GM23338 (cell line): ENCODE measurements at regions not wholly inside any gene's neighbourhood (a gene's known extent, or its start where the extent isn't known, plus 50 kb on each side); places are given as distances from the start of the nearest gene placed in this dataset.

ENCODE experiments used
- ATAC-seq: fragments of 200-7000 bp; cut with Tn5 transposase; 3 replicates; pipeline ENCODE4 v1.9.1; 2020
- DNase-seq: peaks from one replicate; pipeline ENCODE4 v3.0.0-alpha.2; 2015; ENCODE audit warnings: low spot score
- H2AFZ ChIP-seq: fragments of 200-600 bp; sonication (generic); 2 replicates; pipeline ENCODE4 v1.8.0; 2016; ENCODE audit warnings: antibody characterized with exemption, mild to moderate bottlenecking, moderate library complexity
- H3F3A ChIP-seq: fragments of 200-600 bp; sonication (generic); replicated peaks from 2 replicates; pipeline ENCODE4 v1.8.0; 2017; ENCODE audit warnings: antibody characterized with exemption, mixed run types, low read depth
- H3K27ac ChIP-seq: fragments of 200-600 bp; sonication (generic); 2 replicates; pipeline ENCODE4 v1.6.1; 2016; ENCODE audit warnings: low read depth
- H3K27me3 ChIP-seq: fragments of 200-600 bp; sonication (generic); 2 replicates; pipeline ENCODE4 v1.8.0; 2016; ENCODE audit warnings: mild to moderate bottlenecking, mixed run types, moderate library complexity; ENCODE audit not compliant: insufficient read depth
- H3K36me3 ChIP-seq: fragments of 200-600 bp; sonication (generic); 2 replicates; pipeline ENCODE4 v1.8.0; 2016; ENCODE audit warnings: mild to moderate bottlenecking; ENCODE audit not compliant: insufficient read depth
- H3K4me1 ChIP-seq: fragments of 200-600 bp; sonication (generic); 2 replicates; pipeline ENCODE4 v1.8.0; 2016; ENCODE audit warnings: mild to moderate bottlenecking, moderate library complexity; ENCODE audit not compliant: insufficient read depth
- H3K4me2 ChIP-seq: fragments of 200-600 bp; sonication (generic); 2 replicates; pipeline ENCODE4 v1.7.1; 2017; ENCODE audit warnings: mixed run types
- H3K4me3 ChIP-seq: fragments of 200-600 bp; sonication (generic); 2 replicates; pipeline ENCODE4 v1.6.1; 2016; ENCODE audit warnings: mixed run types
- H3K79me2 ChIP-seq: fragments of 200-600 bp; sonication (generic); replicated peaks from 2 replicates; pipeline ENCODE4 v1.8.0; 2017; ENCODE audit warnings: mild to moderate bottlenecking; ENCODE audit not compliant: insufficient read depth
- H3K9me2 ChIP-seq: fragments of 200-600 bp; sonication (generic); 2 replicates; pipeline ENCODE4 v1.8.0; 2017; ENCODE audit not compliant: insufficient read depth
- H4K20me1 ChIP-seq: fragments of 200-600 bp; sonication (generic); replicated peaks from 2 replicates; pipeline ENCODE4 v1.8.0; 2017; ENCODE audit warnings: mild to moderate bottlenecking; ENCODE audit not compliant: insufficient read depth
- H3K27ac Mint-ChIP-seq: 2 replicates; pipeline ENCODE4 v1.8.0; 2020; ENCODE audit warnings: inconsistent platforms, mild to moderate bottlenecking, moderate library complexity, mixed read lengths
- H3K27me3 Mint-ChIP-seq: 3 replicates; pipeline ENCODE4 v1.8.0; 2022; ENCODE audit warnings: low read depth, mild to moderate bottlenecking, moderate library complexity, mixed read lengths, inconsistent platforms; ENCODE audit not compliant: insufficient read depth, poor library complexity
- H3K36me3 Mint-ChIP-seq: 3 replicates; pipeline ENCODE4 v1.8.0; 2021; ENCODE audit warnings: low read depth, mild to moderate bottlenecking, inconsistent platforms, moderate library complexity, mixed read lengths
- H3K4me1 Mint-ChIP-seq: 3 replicates; pipeline ENCODE4 v1.8.0; 2020; ENCODE audit warnings: mild to moderate bottlenecking, inconsistent platforms, mixed read lengths
- H3K4me3 Mint-ChIP-seq: 3 replicates; pipeline ENCODE4 v1.8.0; 2021; ENCODE audit warnings: moderate library complexity, mild to moderate bottlenecking, inconsistent platforms, mixed read lengths
- H3K9me3 Mint-ChIP-seq: 3 replicates; pipeline ENCODE4 v1.8.0; 2020; ENCODE audit warnings: moderate library complexity, mild to moderate bottlenecking, inconsistent platforms, mixed read lengths
- CREB1 ChIP-seq: fragments of 250-450 bp; sonication (Bioruptor Pico); IDR thresholded peaks from 2 replicates; pipeline ENCODE4 v1.5.0; 2020; ENCODE audit warnings: low read depth, mild to moderate bottlenecking, moderate library complexity
- CTCF ChIP-seq, 2 experiments: fragments of 200-600 bp in 1 of 2; sonication (generic) in 1 of 2; conservative IDR thresholded peaks; 2 replicates each; pipeline versions ENCODE4 v1.5.1 to v1.6.1; 2016 to 2017; ENCODE audit warnings: antibody characterized with exemption in 2 of 2, low read depth in 2 of 2, mild to moderate bottlenecking in 2 of 2, moderate library complexity in 1 of 2
- EZH2phosphoT487 ChIP-seq: fragments of 200-600 bp; sonication (generic); IDR thresholded peaks from one replicate; pipeline ENCODE4 v1.8.1; 2018; ENCODE audit warnings: antibody characterized with exemption; ENCODE audit not compliant: unreplicated experiment
- NANOG ChIP-seq: IDR thresholded peaks from 2 replicates; pipeline ENCODE4 v1.6.1; 2016; ENCODE audit warnings: antibody characterized with exemption, borderline replicate concordance
- POLR2AphosphoS5 ChIP-seq: IDR thresholded peaks from 2 replicates; pipeline ENCODE4 v1.6.1; 2016; ENCODE audit warnings: antibody characterized with exemption, low read depth
- STAT1 ChIP-seq: IDR thresholded peaks from one replicate; pipeline ENCODE4 v1.6.1; 2016; ENCODE audit warnings: antibody characterized with exemption; ENCODE audit not compliant: unreplicated experiment
- ZNF114 ChIP-seq: fragments of 250-450 bp; sonication (Bioruptor Pico); IDR thresholded peaks from 2 replicates; pipeline ENCODE4 v1.5.0; 2020; ENCODE audit warnings: mild to moderate bottlenecking, moderate library complexity
- ZNF462 ChIP-seq: fragments of 250-450 bp; sonication (Bioruptor Pico); IDR thresholded peaks from 2 replicates; pipeline ENCODE4 v1.5.0; 2020; ENCODE audit warnings: mild to moderate bottlenecking, moderate library complexity
- TF ChIP-seq, protein P1 (sequence below): IDR thresholded peaks from one replicate; pipeline ENCODE4 v1.6.1; 2018; ENCODE audit warnings: antibody characterized with exemption; ENCODE audit not compliant: unreplicated experiment

GRCh38 chr3:99250272-99250671 is 348.8 kb upstream of the DCBLD2 start (continued):
- TF ChIP-seq ZNF462 (CRISPR knock-in tag), result no peak
- no peak for TF ChIP-seq POLR2AphosphoS5
- TF ChIP-seq CTCF (conservative IDR thresholded peaks at IDR 0.05; ENCODE audit: low read depth in 2 of 2), result no peak
- TF ChIP-seq STAT1, result no peak
- TF ChIP-seq ZNF114 (CRISPR knock-in tag), result no peak
- TF ChIP-seq CREB1 (CRISPR knock-in tag), result no peak

- no peak overlapping the region for H3K27ac ChIP-seq
- H3K79me2 ChIP-seq, result no peaks in the 10 kb centered on the region
- no peak for ATAC-seq
- H3K27me3 ChIP-seq, result no peaks in the 10 kb centered on the region
- H3K9me3 Mint-ChIP-seq, result peaks cover 3% of the 10 kb centered on the region; the same call in 1 of the 3 replicates
- H3K36me3 Mint-ChIP-seq, result no peaks in the 10 kb centered on the region; the same call in 2 of the 3 replicates
- H3K27me3 Mint-ChIP-seq, result no peaks in the 10 kb centered on the region
- H2AFZ ChIP-seq, result peak overlapping the region; percentile 33; the same call in 1 of the 2 replicates
- peaks cover 5% of the 10 kb centered on the region; the same call in 2 of the 3 replicates for H3K4me1 Mint-ChIP-seq
- no peak for DNase-seq
- no peak overlapping the region for H3K4me3 ChIP-seq
- no peak overlapping the region for H3K4me2 ChIP-seq
- H3K4me3 Mint-ChIP-seq, result no peak overlapping the region
- H3K4me1 ChIP-seq, result no peaks in the 10 kb centered on the region
- H3K36me3 ChIP-seq, result no peaks in the 10 kb centered on the region
- no peaks in the 10 kb centered on the region for H3F3A ChIP-seq
- H3K27ac Mint-ChIP-seq, result no peak overlapping the region
- H3K9me2 ChIP-seq, result 0 out of 2 replicates have a peak, but pooled peaks cover 4% of the 10 kb centered on the region
- H4K20me1 ChIP-seq, result no peaks in the 10 kb centered on the region
- no peak for TF ChIP-seq ZNF114 (CRISPR knock-in tag)
- TF ChIP-seq, protein P1, sequence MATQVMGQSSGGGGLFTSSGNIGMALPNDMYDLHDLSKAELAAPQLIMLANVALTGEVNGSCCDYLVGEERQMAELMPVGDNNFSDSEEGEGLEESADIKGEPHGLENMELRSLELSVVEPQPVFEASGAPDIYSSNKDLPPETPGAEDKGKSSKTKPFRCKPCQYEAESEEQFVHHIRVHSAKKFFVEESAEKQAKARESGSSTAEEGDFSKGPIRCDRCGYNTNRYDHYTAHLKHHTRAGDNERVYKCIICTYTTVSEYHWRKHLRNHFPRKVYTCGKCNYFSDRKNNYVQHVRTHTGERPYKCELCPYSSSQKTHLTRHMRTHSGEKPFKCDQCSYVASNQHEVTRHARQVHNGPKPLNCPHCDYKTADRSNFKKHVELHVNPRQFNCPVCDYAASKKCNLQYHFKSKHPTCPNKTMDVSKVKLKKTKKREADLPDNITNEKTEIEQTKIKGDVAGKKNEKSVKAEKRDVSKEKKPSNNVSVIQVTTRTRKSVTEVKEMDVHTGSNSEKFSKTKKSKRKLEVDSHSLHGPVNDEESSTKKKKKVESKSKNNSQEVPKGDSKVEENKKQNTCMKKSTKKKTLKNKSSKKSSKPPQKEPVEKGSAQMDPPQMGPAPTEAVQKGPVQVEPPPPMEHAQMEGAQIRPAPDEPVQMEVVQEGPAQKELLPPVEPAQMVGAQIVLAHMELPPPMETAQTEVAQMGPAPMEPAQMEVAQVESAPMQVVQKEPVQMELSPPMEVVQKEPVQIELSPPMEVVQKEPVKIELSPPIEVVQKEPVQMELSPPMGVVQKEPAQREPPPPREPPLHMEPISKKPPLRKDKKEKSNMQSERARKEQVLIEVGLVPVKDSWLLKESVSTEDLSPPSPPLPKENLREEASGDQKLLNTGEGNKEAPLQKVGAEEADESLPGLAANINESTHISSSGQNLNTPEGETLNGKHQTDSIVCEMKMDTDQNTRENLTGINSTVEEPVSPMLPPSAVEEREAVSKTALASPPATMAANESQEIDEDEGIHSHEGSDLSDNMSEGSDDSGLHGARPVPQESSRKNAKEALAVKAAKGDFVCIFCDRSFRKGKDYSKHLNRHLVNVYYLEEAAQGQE, result no peak
- TF ChIP-seq EZH2phosphoT487, result no peak
- no peak for TF ChIP-seq POLR2AphosphoS5
- no peak for TF ChIP-seq CREB1 (CRISPR knock-in tag)
- no peak for TF ChIP-seq STAT1
- no peak for TF ChIP-seq CTCF (conservative IDR thresholded peaks at IDR 0.05; ENCODE audit: low read depth in 2 of 2)
- no peak for TF ChIP-seq NANOG
These were observed 348.1 kb upstream of the DCBLD2 start for GRCh38 chr3:99249627-99250026.
